ENCODE measurements at regions not wholly inside any gene's neighbourhood (a gene's known extent, or its start where the extent isn't known, plus 50 kb on each side); places are given as distances from the start of the nearest gene placed in this dataset.
A peak's percentile ranks its signal among the peaks of the same experiment; 100 is the strongest.

- Histone ChIP-seq H3K27me3 (no peaks in the 10 kb centered on the region), H3K9me3 (no peaks in the 10 kb centered on the region), H3K36me3 (no peaks in the 10 kb centered on the region), H3K27ac (no peak overlapping the region), H3K4me3 (no peak overlapping the region), H3K4me1 (ENCODE audit: insufficient read depth) (peaks cover 3% of the 10 kb centered on the region)
- DNase-seq, result peak in 4 of 5 donors; percentile 28 to 67 (median 49)
- intact Hi-C loops (cut with DNase I), result no loop called here
- TF ChIP-seq POLR2A (IDR thresholded peaks at IDR 0.05) (no peak), EP300 (IDR thresholded peaks at IDR 0.05) (no peak), CTCF (IDR thresholded peaks at IDR 0.05) (no peak)
- WGBS, 3 donors, result 28 to 34% (median 32%) methylated on average over 6 of the region's 6 CpGs
Measured at GRCh38 chr2:2743164-2743571, 412.1 kb upstream of the MYT1L start.

GRCh38 chr2:2742726-2743125, 411.7 kb upstream of the MYT1L start:
- no peaks in the 10 kb centered on the region for H3K27me3 ChIP-seq
- no peaks in the 10 kb centered on the region for H3K36me3 ChIP-seq
- H3K9me3 ChIP-seq, result no peaks in the 10 kb centered on the region
- DNase-seq, result no peak
- H3K27ac ChIP-seq, result no peak overlapping the region
- peaks cover 3% of the 10 kb centered on the region for H3K4me1 ChIP-seq (ENCODE audit: insufficient read depth)
- TF ChIP-seq CTCF (IDR thresholded peaks at IDR 0.05), result no peak
- intact Hi-C loops (cut with DNase I), result no loop called here
- 8 to 53% (median 34%) methylated on average over 2 of the region's 2 CpGs for WGBS, 3 donors
- H3K4me3 ChIP-seq, result no peak overlapping the region

- WGBS, 3 donors, result 89 to 95% (median 92%) methylated on average over 1 of the region's 1 CpG
- intact Hi-C loops (cut with DNase I), result no loop called here
Measured at GRCh38 chr2:2740238-2740775, 409.2 kb upstream of the MYT1L start.

GRCh38 chr2:2739231-2739795, 408.2 kb upstream of the MYT1L start:
- Histone ChIP-seq H3K4me3 (no peak overlapping the region), H3K27ac (no peak overlapping the region), H3K36me3 (no peaks in the 10 kb centered on the region), H3K27me3 (no peaks in the 10 kb centered on the region), H3K4me1 (ENCODE audit: insufficient read depth) (peaks cover 3% of the 10 kb centered on the region), H3K9me3 (no peaks in the 10 kb centered on the region)
- TF ChIP-seq EP300 (IDR thresholded peaks at IDR 0.05), result no peak
- no peak for TF ChIP-seq POLR2A (IDR thresholded peaks at IDR 0.05)
- TF ChIP-seq CTCF (IDR thresholded peaks at IDR 0.05), result no peak
- intact Hi-C loops (cut with DNase I), result no loop called here
- no peak for DNase-seq
- 62 to 83% (median 74%) methylated on average over 9 of the region's 9 CpGs for WGBS, 3 donors

More at GRCh38 chr2:2740238-2740775, 409.2 kb upstream of the MYT1L start:
- DNase-seq, result no peak
- H3K9me3 ChIP-seq, result no peaks in the 10 kb centered on the region
- H3K36me3 ChIP-seq, result no peaks in the 10 kb centered on the region
- no peak for TF ChIP-seq EP300 (IDR thresholded peaks at IDR 0.05)
- TF ChIP-seq CTCF (IDR thresholded peaks at IDR 0.05), result no peak
- no peak for TF ChIP-seq POLR2A (IDR thresholded peaks at IDR 0.05)
- peaks cover 3% of the 10 kb centered on the region for H3K4me1 ChIP-seq (ENCODE audit: insufficient read depth)
- H3K27me3 ChIP-seq, result no peaks in the 10 kb centered on the region
- no peak overlapping the region for H3K4me3 ChIP-seq
- H3K27ac ChIP-seq, result no peak overlapping the region
